Neuronal stem cell (in vitro differentiated cells): ENCODE measurements at regions not wholly inside any gene's neighbourhood (a gene's known extent, or its start where the extent isn't known, plus 50 kb on each side); places are given as distances from the start of the nearest gene placed in this dataset.

Experiments used
- DNase-seq: peaks from one replicate; pipeline ENCODE4 v3.0.0-alpha.2; 2013; ENCODE audit warnings: low spot score
- H2AFZ ChIP-seq: one replicate; pipeline ENCODE4 v1.6.1; 2013; ENCODE audit warnings: mild to moderate bottlenecking, low read length, inconsistent platforms
- H2AK5ac ChIP-seq: 2 replicates; pipeline ENCODE4 v1.6.1; 2013; ENCODE audit warnings: low read depth, mild to moderate bottlenecking, inconsistent platforms, low read length, moderate library complexity, mixed read lengths
- H2BK120ac ChIP-seq: 2 replicates; pipeline ENCODE4 v1.6.1; 2013; ENCODE audit warnings: low read depth, mild to moderate bottlenecking, inconsistent platforms, low read length, moderate library complexity, mixed read lengths
- H2BK12ac ChIP-seq: one replicate; pipeline ENCODE4 v1.6.1; 2013; ENCODE audit warnings: low read length, inconsistent platforms
- H2BK15ac ChIP-seq: 2 replicates; pipeline ENCODE4 v1.6.1; 2013; ENCODE audit warnings: mild to moderate bottlenecking, low read length, inconsistent platforms, mixed read lengths
- H2BK5ac ChIP-seq: one replicate; pipeline ENCODE4 v1.6.1; 2013; ENCODE audit warnings: inconsistent platforms, mild to moderate bottlenecking, low read length, moderate library complexity
- H3K14ac ChIP-seq: one replicate; pipeline ENCODE4 v1.6.1; 2013; ENCODE audit warnings: low read length, inconsistent platforms
- H3K18ac ChIP-seq: 2 replicates; pipeline ENCODE4 v1.6.1; 2013; ENCODE audit warnings: low read length, inconsistent platforms
- H3K23ac ChIP-seq: 2 replicates; pipeline ENCODE4 v1.6.1; 2013; ENCODE audit warnings: low read depth, mild to moderate bottlenecking, mixed read lengths, low read length, inconsistent platforms; ENCODE audit not compliant: poor library complexity
- H3K27ac ChIP-seq: replicated peaks from 3 replicates; pipeline ENCODE4 v1.5.1; 2013; ENCODE audit warnings: low read length, inconsistent platforms
- H3K27me3 ChIP-seq, 3 experiments: 2 replicates each; pipeline ENCODE4 v1.6.1; 2013; ENCODE audit warnings: low read length in 3 of 3, mild to moderate bottlenecking in 2 of 3, inconsistent platforms in 1 of 3, low read depth in 1 of 3, mixed read lengths in 1 of 3, moderate library complexity in 1 of 3; ENCODE audit not compliant: control insufficient read depth in 3 of 3, insufficient read depth in 3 of 3
- H3K36me3 ChIP-seq, 2 donors: replicated peaks in 1 of 2; 2 replicates each; pipeline ENCODE4 v1.6.1; 2013; ENCODE audit warnings: low read length in 2 of 2; ENCODE audit not compliant: control insufficient read depth in 2 of 2, insufficient read depth in 2 of 2
- H3K4ac ChIP-seq: 2 replicates; pipeline ENCODE4 v1.6.1; 2013; ENCODE audit warnings: inconsistent platforms, mild to moderate bottlenecking, low read length, moderate library complexity
- H3K4me1 ChIP-seq, 2 donors: 1 replicate in 1 of 2; 2 replicates in 1 of 2; pipeline ENCODE4 v1.6.1; 2013; ENCODE audit warnings: low read length in 2 of 2, low read depth in 1 of 2; ENCODE audit not compliant: control insufficient read depth in 2 of 2, insufficient read depth in 1 of 2
- H3K4me2 ChIP-seq: one replicate; pipeline ENCODE4 v1.6.1; 2013; ENCODE audit warnings: mild to moderate bottlenecking, low read length, inconsistent platforms; ENCODE audit not compliant: insufficient read depth, poor library complexity, severe bottlenecking
- H3K4me3 ChIP-seq, 2 donors: 2 replicates each; pipeline ENCODE4 v1.5.1; 2013; ENCODE audit warnings: low read length in 2 of 2, mild to moderate bottlenecking in 2 of 2, inconsistent platforms in 1 of 2, moderate library complexity in 1 of 2
- H3K79me1 ChIP-seq: one replicate; pipeline ENCODE4 v1.6.1; 2013; ENCODE audit warnings: low read depth, mild to moderate bottlenecking, inconsistent platforms, low read length, moderate library complexity
- H3K9ac ChIP-seq: one replicate; pipeline ENCODE4 v1.6.1; 2013; ENCODE audit warnings: mild to moderate bottlenecking, low read depth, low read length, inconsistent platforms; ENCODE audit not compliant: poor library complexity
- H3K9me3 ChIP-seq, 2 donors: replicated peaks in 1 of 2; 2 replicates each; pipeline versions ENCODE3 to v1.6.1; 2013; ENCODE audit warnings: low read length in 2 of 2, mild to moderate bottlenecking in 2 of 2, inconsistent platforms in 1 of 2, low read depth in 1 of 2, mixed read lengths in 1 of 2, moderate library complexity in 1 of 2; ENCODE audit not compliant: control insufficient read depth in 2 of 2, insufficient read depth in 1 of 2
- H4K8ac ChIP-seq: one replicate; pipeline ENCODE4 v1.6.1; 2013; ENCODE audit warnings: low read depth, mild to moderate bottlenecking, inconsistent platforms, low read length, moderate library complexity
- H4K91ac ChIP-seq: one replicate; pipeline ENCODE4 v1.6.1; 2013; ENCODE audit warnings: low read length, low read depth, mild to moderate bottlenecking, inconsistent platforms; ENCODE audit not compliant: poor library complexity
- WGBS, 2 donors: extraction: QIAGEN DNeasy Blood & Tissue Kit; methylation state at CpG; one replicate each; pipeline ENCODE4 v1.1.7; 2013; ENCODE audit warnings: missing lambda C conversion rate in 2 of 2, mixed read lengths in 1 of 2; ENCODE audit not compliant: insufficient read length in 2 of 2, insufficient replicate concordance in 1 of 2; ENCODE audit errors: extremely low coverage in 2 of 2; 5-methylcytosine and 5-hydroxymethylcytosine counted together

DNA sequence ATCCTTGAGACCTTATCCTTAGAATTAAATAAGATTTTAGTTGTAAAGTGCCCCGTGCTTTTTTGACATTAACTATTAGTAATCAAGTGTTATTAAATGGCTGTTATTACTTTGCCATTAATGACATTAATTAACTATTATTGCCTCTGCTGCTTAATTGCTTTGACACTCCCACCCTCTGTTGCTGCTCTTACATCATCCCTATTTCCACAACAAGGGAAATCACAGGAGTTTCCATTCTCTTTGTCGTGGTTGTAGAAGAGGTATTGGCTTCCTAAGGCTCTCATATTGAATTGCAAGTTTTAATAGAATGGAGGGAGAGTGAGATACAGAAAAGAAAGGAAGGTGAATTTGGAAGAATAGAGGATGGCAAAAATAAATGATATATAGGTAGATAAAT lies 545.8 kb downstream of the MMUT start:
- no peak overlapping the region for H3K4ac ChIP-seq
- WGBS, 2 donors, result no CpG with 5 or more reads among the region's 2 CpGs
- H3K4me3 ChIP-seq, result no peak overlapping the region
- no peak overlapping the region for H3K23ac ChIP-seq
- H3K79me1 ChIP-seq, result no peaks in the 10 kb centered on the region
- no peaks in the 10 kb centered on the region for H3K36me3 ChIP-seq
- no peak overlapping the region for H2AK5ac ChIP-seq
- no peak overlapping the region for H3K27ac ChIP-seq
- no peak overlapping the region for H4K91ac ChIP-seq
- H3K27me3 ChIP-seq, result no peaks in the 10 kb centered on the region
- no peak overlapping the region for H4K8ac ChIP-seq
- no peak overlapping the region for H2BK15ac ChIP-seq
- no peaks in the 10 kb centered on the region for H3K9me3 ChIP-seq
- H3K18ac ChIP-seq, result no peak overlapping the region
- H3K9ac ChIP-seq, result no peak overlapping the region
- no peaks in the 10 kb centered on the region for H3K4me1 ChIP-seq
- no peak overlapping the region for H3K14ac ChIP-seq
- no peak overlapping the region for H2BK5ac ChIP-seq
- no peak overlapping the region for H2AFZ ChIP-seq
- H3K4me2 ChIP-seq, result no peak overlapping the region
- H2BK12ac ChIP-seq, result no peak overlapping the region
- DNase-seq, result no peak
- H2BK120ac ChIP-seq, result no peak overlapping the region

DNA sequence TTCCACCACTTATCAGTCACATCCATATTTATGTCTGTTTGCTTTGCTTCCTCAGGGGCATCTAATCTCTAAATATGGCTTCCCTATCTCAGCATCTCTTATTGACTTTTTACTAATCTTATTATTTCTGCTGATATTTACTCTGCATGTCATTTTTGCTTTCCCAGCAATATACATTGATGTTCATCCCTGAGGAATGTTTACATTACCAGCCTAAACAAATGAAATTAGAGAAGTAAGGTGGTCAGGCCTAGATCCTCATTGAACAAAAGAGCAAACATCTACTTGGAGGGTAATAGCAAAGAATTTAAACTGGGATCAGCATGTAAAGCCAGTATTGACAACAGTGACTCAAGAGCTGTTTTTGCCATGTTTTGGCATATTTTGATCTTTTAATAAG lies 546.4 kb downstream of the MMUT start:
- Histone ChIP-seq H3K27ac (no peak overlapping the region), H2BK5ac (no peak overlapping the region), H3K18ac (no peak overlapping the region), H3K9me3 (no peaks in the 10 kb centered on the region), H3K4ac (no peak overlapping the region), H2AK5ac (no peak overlapping the region), H2AFZ (no peak overlapping the region), H3K14ac (no peak overlapping the region), H3K4me2 (no peak overlapping the region), H4K91ac (no peak overlapping the region), H3K9ac (no peak overlapping the region), H3K4me1 (no peaks in the 10 kb centered on the region), H3K27me3 (no peaks in the 10 kb centered on the region), H3K79me1 (no peaks in the 10 kb centered on the region), H3K23ac (no peak overlapping the region), H3K36me3 (no peaks in the 10 kb centered on the region), H2BK120ac (no peak overlapping the region), H3K4me3 (no peak overlapping the region), H2BK15ac (no peak overlapping the region), H2BK12ac (no peak overlapping the region), H4K8ac (no peak overlapping the region)
- no peak for DNase-seq

GRCh38 chr6:48915591-48915990 lies 547.5 kb downstream of the MMUT start:
- no peak for DNase-seq
- H3K23ac ChIP-seq, result no peak overlapping the region

DNA sequence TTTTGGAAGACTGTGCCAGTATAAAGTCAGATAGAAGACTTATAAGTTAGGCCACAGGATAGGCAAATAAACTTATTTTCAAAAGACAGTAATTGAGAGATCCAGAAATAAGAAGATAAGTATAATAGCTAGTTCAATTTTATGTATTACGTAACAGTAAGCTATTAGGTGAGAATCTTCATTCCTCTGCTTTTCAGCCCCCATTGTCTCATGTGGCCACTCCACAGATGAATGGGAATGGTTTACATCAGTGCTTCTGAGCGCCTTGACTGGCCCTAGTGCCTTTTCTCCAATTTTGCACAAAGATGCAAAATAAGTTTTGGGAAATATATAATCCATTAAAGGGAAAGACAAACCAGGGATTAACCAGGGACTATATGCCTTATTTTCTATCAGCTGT lies 550.5 kb downstream of the MMUT start:
- DNase-seq, result no peak
- Histone ChIP-seq H3K9ac (no peak overlapping the region), H3K27ac (no peak overlapping the region), H3K4me3 (no peak overlapping the region), H3K14ac (no peak overlapping the region), H2BK120ac (no peak overlapping the region), H3K23ac (no peak overlapping the region), H3K4me1 (no peaks in the 10 kb centered on the region), H3K36me3 (no peaks in the 10 kb centered on the region), H3K79me1 (no peaks in the 10 kb centered on the region), H3K18ac (no peak overlapping the region), H2BK12ac (no peak overlapping the region), H4K91ac (no peak overlapping the region), H3K9me3 (no peaks in the 10 kb centered on the region), H2BK5ac (no peak overlapping the region), H4K8ac (no peak overlapping the region), H2BK15ac (no peak overlapping the region), H2AFZ (no peak overlapping the region), H2AK5ac (no peak overlapping the region), H3K4ac (no peak overlapping the region), H3K4me2 (no peak overlapping the region), H3K27me3 (no peaks in the 10 kb centered on the region)
- no CpG with 5 or more reads among the region's 2 CpGs for WGBS, 2 donors

More at GRCh38 chr6:48915591-48915990, 547.5 kb downstream of the MMUT start:
- no peak overlapping the region for H3K18ac ChIP-seq
- no peaks in the 10 kb centered on the region for H3K79me1 ChIP-seq
- no peak overlapping the region for H3K9ac ChIP-seq
- H2BK5ac ChIP-seq, result no peak overlapping the region
- no peak overlapping the region for H2AK5ac ChIP-seq
- no peaks in the 10 kb centered on the region for H3K4me1 ChIP-seq
- no peak overlapping the region for H2AFZ ChIP-seq
- H3K14ac ChIP-seq, result no peak overlapping the region
- no peak overlapping the region for H2BK12ac ChIP-seq
- no peak overlapping the region for H4K8ac ChIP-seq
- H4K91ac ChIP-seq, result no peak overlapping the region
- H3K9me3 ChIP-seq, result no peaks in the 10 kb centered on the region
- H3K4me3 ChIP-seq, result no peak overlapping the region
- H3K4me2 ChIP-seq, result no peak overlapping the region
- no peaks in the 10 kb centered on the region for H3K27me3 ChIP-seq
- no peak overlapping the region for H2BK120ac ChIP-seq
- H2BK15ac ChIP-seq, result no peak overlapping the region
- H3K36me3 ChIP-seq, result no peaks in the 10 kb centered on the region
- H3K27ac ChIP-seq, result no peak overlapping the region
- H3K4ac ChIP-seq, result no peak overlapping the region
